Smooth muscle cell (in vitro differentiated cells): ENCODE measurements at regions not wholly inside any gene's neighbourhood (a gene's known extent, or its start where the extent isn't known, plus 50 kb on each side); places are given as distances from the start of the nearest gene placed in this dataset.

Experiments used
- DNase-seq: peaks from one replicate; lab custom pipeline; 2025; ENCODE audit not compliant: unreplicated experiment; lab: John Stamatoyannopoulos, UW
- H2AFZ ChIP-seq: fragments of 200-600 bp; sonication (generic); 2 replicates; pipeline ENCODE4 v1.6.0; 2016; ENCODE audit warnings: antibody characterized with exemption, low read depth, mild to moderate bottlenecking
- H3F3A ChIP-seq: fragments of 200-600 bp; sonication (generic); 2 replicates; pipeline ENCODE4 v1.6.0; 2017; ENCODE audit warnings: antibody characterized with exemption, low read depth
- H3K27ac ChIP-seq: fragments of 200-600 bp; sonication (generic); 2 replicates; pipeline ENCODE4 v1.5.1; 2016; ENCODE audit warnings: low read depth, mild to moderate bottlenecking
- H3K27me3 ChIP-seq: fragments of 200-600 bp; sonication (generic); 2 replicates; pipeline ENCODE4 v1.6.1; 2016; ENCODE audit warnings: low read depth, mild to moderate bottlenecking
- H3K36me3 ChIP-seq: fragments of 200-600 bp; sonication (generic); 2 replicates; pipeline ENCODE4 v1.5.1; 2016; ENCODE audit warnings: low read depth
- H3K4me1 ChIP-seq: fragments of 200-600 bp; sonication (generic); 2 replicates; pipeline ENCODE4 v1.5.1; 2016; ENCODE audit warnings: low read depth
- H3K4me2 ChIP-seq: fragments of 200-600 bp; sonication (generic); 2 replicates; pipeline ENCODE4 v1.6.0; 2016; ENCODE audit warnings: mild to moderate bottlenecking
- H3K4me3 ChIP-seq: fragments of 200-600 bp; sonication (generic); 2 replicates; pipeline ENCODE4 v1.5.1; 2016; ENCODE audit warnings: mild to moderate bottlenecking
- H3K79me2 ChIP-seq: fragments of 200-600 bp; sonication (generic); 2 replicates; pipeline ENCODE4 v1.6.0; 2016; ENCODE audit warnings: low read depth, mild to moderate bottlenecking
- H3K9ac ChIP-seq: fragments of 200-600 bp; sonication (generic); 2 replicates; pipeline ENCODE4 v1.6.0; 2016; ENCODE audit warnings: low read depth
- H3K9me3 ChIP-seq: fragments of 200-600 bp; sonication (generic); replicated peaks from 2 replicates; pipeline ENCODE4 v1.5.1; 2016; ENCODE audit warnings: low read depth
- H4K20me1 ChIP-seq: fragments of 200-600 bp; sonication (generic); 2 replicates; pipeline ENCODE4 v1.6.0; 2016; ENCODE audit warnings: low read depth
- whole genome bisulfite sequencing: methylation state at CpG from one replicate; pipeline ENCODE4 v1.1.7; 2016; ENCODE audit warnings: low lambda C conversion rate; 5-methylcytosine and 5-hydroxymethylcytosine counted together
- TF ChIP-seq, protein P1 (sequence below): fragments of 200-600 bp; sonication (generic); IDR thresholded peaks from 2 replicates; pipeline ENCODE4 v1.5.1; 2017; ENCODE audit warnings: borderline replicate concordance, mild to moderate bottlenecking, antibody characterized with exemption; ENCODE audit not compliant: insufficient read depth, poor library complexity, severe bottlenecking

DNA sequence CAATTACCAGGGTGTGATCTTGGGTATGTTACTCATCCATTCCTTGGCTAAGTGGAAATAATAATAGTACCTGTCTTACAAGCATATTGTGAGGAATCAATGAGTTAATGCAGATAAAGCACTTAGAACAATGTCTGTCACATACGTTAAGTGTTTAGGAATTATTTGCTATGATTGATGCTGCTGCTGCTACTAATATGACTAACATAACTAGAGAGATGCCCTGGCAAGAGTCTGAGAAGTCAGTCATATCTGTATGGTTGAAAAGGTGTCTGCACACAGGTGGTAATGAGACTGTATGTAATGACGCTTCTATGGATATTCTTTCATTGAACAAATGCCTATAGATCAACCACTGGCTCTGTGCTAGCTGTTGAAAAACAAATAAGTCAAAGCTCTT is 100.1 kb upstream of the PCGF5 start:
- Histone ChIP-seq H3K27me3 (no peaks in the 10 kb centered on the region), H3K36me3 (no peaks in the 10 kb centered on the region), H3K27ac (no peak overlapping the region), H3F3A (no peaks in the 10 kb centered on the region), H3K4me3 (no peak overlapping the region), H3K4me1 (peaks cover 8% of the 10 kb centered on the region), H4K20me1 (no peaks in the 10 kb centered on the region), H3K9me3 (no peaks in the 10 kb centered on the region), H3K79me2 (no peaks in the 10 kb centered on the region), H2AFZ (no peak overlapping the region), H3K9ac (no peak overlapping the region), H3K4me2 (no peak overlapping the region)
- WGBS: 66% methylated on average over 2 of the region's 2 CpGs
- TF ChIP-seq, protein P1, sequence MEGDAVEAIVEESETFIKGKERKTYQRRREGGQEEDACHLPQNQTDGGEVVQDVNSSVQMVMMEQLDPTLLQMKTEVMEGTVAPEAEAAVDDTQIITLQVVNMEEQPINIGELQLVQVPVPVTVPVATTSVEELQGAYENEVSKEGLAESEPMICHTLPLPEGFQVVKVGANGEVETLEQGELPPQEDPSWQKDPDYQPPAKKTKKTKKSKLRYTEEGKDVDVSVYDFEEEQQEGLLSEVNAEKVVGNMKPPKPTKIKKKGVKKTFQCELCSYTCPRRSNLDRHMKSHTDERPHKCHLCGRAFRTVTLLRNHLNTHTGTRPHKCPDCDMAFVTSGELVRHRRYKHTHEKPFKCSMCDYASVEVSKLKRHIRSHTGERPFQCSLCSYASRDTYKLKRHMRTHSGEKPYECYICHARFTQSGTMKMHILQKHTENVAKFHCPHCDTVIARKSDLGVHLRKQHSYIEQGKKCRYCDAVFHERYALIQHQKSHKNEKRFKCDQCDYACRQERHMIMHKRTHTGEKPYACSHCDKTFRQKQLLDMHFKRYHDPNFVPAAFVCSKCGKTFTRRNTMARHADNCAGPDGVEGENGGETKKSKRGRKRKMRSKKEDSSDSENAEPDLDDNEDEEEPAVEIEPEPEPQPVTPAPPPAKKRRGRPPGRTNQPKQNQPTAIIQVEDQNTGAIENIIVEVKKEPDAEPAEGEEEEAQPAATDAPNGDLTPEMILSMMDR: no peak
- no peak for DNase-seq

DNA sequence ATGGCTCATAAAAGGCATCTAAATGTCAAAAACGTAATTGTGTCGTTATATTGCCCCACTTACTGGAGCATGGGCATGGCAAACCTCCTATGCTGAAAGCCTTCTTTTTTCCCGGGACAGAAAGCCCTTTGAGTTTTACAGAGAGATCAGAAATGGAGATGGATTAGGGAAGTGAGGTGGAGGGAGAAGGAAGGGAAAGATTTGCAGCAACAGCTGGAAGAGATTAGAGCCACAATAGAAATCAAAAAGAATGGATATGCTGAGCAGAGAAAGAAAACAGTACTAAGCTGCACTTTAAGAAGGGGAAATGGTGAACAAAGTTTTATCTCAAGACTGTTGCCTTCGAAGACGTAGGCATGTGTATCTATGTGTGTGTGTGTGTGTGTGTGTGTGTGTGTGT is 97.2 kb upstream of the PCGF5 start:
- H3K9me3 ChIP-seq: no peaks in the 10 kb centered on the region
- no peaks in the 10 kb centered on the region for H3K36me3 ChIP-seq
- H2AFZ ChIP-seq: no peak overlapping the region
- peaks cover 8% of the 10 kb centered on the region for H3K4me1 ChIP-seq
- TF ChIP-seq, protein P1: no peak
- WGBS: 54% methylated on average over 5 of the region's 5 CpGs
- H3K79me2 ChIP-seq: no peaks in the 10 kb centered on the region
- H4K20me1 ChIP-seq: no peaks in the 10 kb centered on the region
- no peaks in the 10 kb centered on the region for H3F3A ChIP-seq
- no peak overlapping the region for H3K9ac ChIP-seq
- H3K27me3 ChIP-seq: no peaks in the 10 kb centered on the region
- H3K4me3 ChIP-seq: no peak overlapping the region
- H3K27ac ChIP-seq: no peak overlapping the region
- DNase-seq: no peak
- no peak overlapping the region for H3K4me2 ChIP-seq

DNA sequence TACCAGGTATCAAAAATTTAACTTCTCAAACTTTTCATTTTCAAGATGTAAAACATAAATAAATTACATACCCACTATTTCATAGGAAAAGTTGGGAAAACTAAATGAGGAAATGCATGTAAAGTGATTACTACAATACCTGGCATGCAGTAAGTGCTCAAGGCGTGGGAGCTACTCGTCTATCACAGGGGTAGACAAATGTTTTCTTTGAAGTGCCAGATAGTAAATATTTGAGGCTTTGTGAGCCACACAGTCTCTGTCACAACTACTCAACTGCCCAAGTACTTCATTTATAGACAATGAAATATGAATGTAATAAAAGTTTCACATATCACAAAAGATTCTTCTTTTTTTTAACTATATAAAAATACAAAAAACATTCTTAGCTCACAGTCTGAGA is 96.4 kb upstream of the PCGF5 start:
- WGBS: 56% methylated on average over 2 of the region's 2 CpGs
- DNase-seq: no peak
- H3K27me3 ChIP-seq: no peaks in the 10 kb centered on the region
- no peak overlapping the region for H3K4me3 ChIP-seq
- no peaks in the 10 kb centered on the region for H3K36me3 ChIP-seq
- H2AFZ ChIP-seq: no peak overlapping the region
- peaks cover 8% of the 10 kb centered on the region for H3K4me1 ChIP-seq
- no peak overlapping the region for H3K27ac ChIP-seq
- H3K4me2 ChIP-seq: no peak overlapping the region
- H3F3A ChIP-seq: no peaks in the 10 kb centered on the region
- TF ChIP-seq, protein P1: no peak
- H4K20me1 ChIP-seq: no peaks in the 10 kb centered on the region
- H3K79me2 ChIP-seq: no peaks in the 10 kb centered on the region
- no peak overlapping the region for H3K9ac ChIP-seq
- H3K9me3 ChIP-seq: no peaks in the 10 kb centered on the region

DNA sequence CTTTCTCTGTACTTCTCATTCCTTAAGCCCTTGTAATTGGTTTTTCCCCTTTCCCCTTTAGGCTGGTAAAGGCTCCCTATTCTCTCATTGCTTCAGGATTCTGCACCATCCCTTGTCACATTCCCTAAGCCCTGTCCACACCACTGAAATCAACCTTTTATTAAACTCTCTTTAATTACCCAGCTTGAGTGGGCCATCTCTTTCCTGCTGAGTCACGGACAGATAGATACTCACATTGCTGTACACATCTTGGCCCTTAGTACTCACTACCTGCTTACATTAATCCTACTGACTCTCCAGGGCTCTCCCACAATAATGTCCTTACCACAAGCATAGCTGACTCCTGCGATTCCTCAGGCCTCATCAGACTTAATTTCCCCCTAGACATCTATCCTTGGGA is 94.0 kb upstream of the PCGF5 start:
- no peak overlapping the region for H3K9ac ChIP-seq
- DNase-seq: no peak
- no peak overlapping the region for H2AFZ ChIP-seq
- H3K27me3 ChIP-seq: no peaks in the 10 kb centered on the region
- H4K20me1 ChIP-seq: no peaks in the 10 kb centered on the region
- no peaks in the 10 kb centered on the region for H3K9me3 ChIP-seq
- H3K4me1 ChIP-seq: peaks cover 8% of the 10 kb centered on the region
- no peaks in the 10 kb centered on the region for H3F3A ChIP-seq
- H3K4me3 ChIP-seq: no peak overlapping the region
- H3K27ac ChIP-seq: no peak overlapping the region
- TF ChIP-seq, protein P1: no peak
- no peak overlapping the region for H3K4me2 ChIP-seq
- H3K79me2 ChIP-seq: no peaks in the 10 kb centered on the region
- H3K36me3 ChIP-seq: no peaks in the 10 kb centered on the region
- 94% methylated on average over 2 of the region's 2 CpGs for WGBS
